Liver (tissue), 8 donors: ENCODE measurements at regions not wholly inside any gene's neighbourhood (a gene's known extent, or its start where the extent isn't known, plus 50 kb on each side); places are given as distances from the start of the nearest gene placed in this dataset.

Experiments used
- DNase-seq: peaks from one replicate; pipeline ENCODE4 v3.0.0-alpha.2; 2017; ENCODE audit warnings: low spot score
- H3K27ac ChIP-seq, 2 donors: one replicate each; pipeline ENCODE4 v1.7.0; 2013; ENCODE audit warnings: inconsistent platforms in 2 of 2, low read length in 2 of 2, control low read depth in 1 of 2, low read depth in 1 of 2, mild to moderate bottlenecking in 1 of 2
- H3K27me3 ChIP-seq, 4 donors: one replicate each; pipeline versions ENCODE4 v1.6.1 to v1.7.0; 2013; ENCODE audit warnings: low read length in 3 of 4, inconsistent platforms in 1 of 4, mild to moderate bottlenecking in 1 of 4, moderate library complexity in 1 of 4; ENCODE audit not compliant: control insufficient read depth in 4 of 4, insufficient read depth in 4 of 4
- H3K36me3 ChIP-seq, 4 donors: one replicate each; pipeline versions ENCODE4 v1.6.1 to v1.7.0; 2013; ENCODE audit warnings: low read length in 3 of 4, mild to moderate bottlenecking in 3 of 4, low read depth in 1 of 4, moderate library complexity in 1 of 4; ENCODE audit not compliant: control insufficient read depth in 4 of 4, insufficient read depth in 3 of 4
- H3K4me1 ChIP-seq, 4 donors: one replicate each; pipeline versions ENCODE4 v1.6.1 to v1.7.0; 2013; ENCODE audit warnings: low read length in 3 of 4, mild to moderate bottlenecking in 3 of 4, moderate library complexity in 1 of 4; ENCODE audit not compliant: control insufficient read depth in 4 of 4, insufficient read depth in 4 of 4
- H3K4me3 ChIP-seq, 3 donors: one replicate each; pipeline versions ENCODE4 v1.6.1 to v1.7.0; 2013; ENCODE audit warnings: low read length in 3 of 3, control low read depth in 1 of 3, low read depth in 1 of 3, mild to moderate bottlenecking in 1 of 3
- H3K9ac ChIP-seq, 2 donors: one replicate each; pipeline ENCODE4 v1.7.0; 2013; ENCODE audit warnings: low read length in 2 of 2, mild to moderate bottlenecking in 2 of 2, moderate library complexity in 2 of 2, control low read depth in 1 of 2, low read depth in 1 of 2
- H3K9me3 ChIP-seq, 4 donors: one replicate each; pipeline versions ENCODE4 v1.6.1 to v1.7.0; 2013; ENCODE audit warnings: low read length in 3 of 4; ENCODE audit not compliant: control insufficient read depth in 4 of 4
- EGR1 ChIP-seq, 2 donors: IDR thresholded peaks; 2 replicates each; pipeline ENCODE4 v1.6.1; 2016 to 2018; ENCODE audit warnings: antibody characterized with exemption in 2 of 2, low read depth in 2 of 2
- FOXA1 ChIP-seq: IDR thresholded peaks from 2 replicates; pipeline ENCODE4 v1.6.1; 2016; ENCODE audit warnings: antibody characterized with exemption
- FOXA2 ChIP-seq: IDR thresholded peaks from 2 replicates; pipeline ENCODE4 v1.6.1; 2016; ENCODE audit warnings: antibody characterized with exemption
- GABPA ChIP-seq, 2 donors: IDR thresholded peaks in 1 of 2; conservative IDR thresholded peaks in 1 of 2; 2 replicates each; pipeline ENCODE4 v1.6.1; 2016; ENCODE audit warnings: antibody characterized with exemption in 2 of 2, mild to moderate bottlenecking in 1 of 2, moderate library complexity in 1 of 2
- HNF4A ChIP-seq, 2 donors: conservative IDR thresholded peaks; 2 replicates each; pipeline ENCODE4 v1.6.1; 2016; ENCODE audit warnings: antibody characterized with exemption in 2 of 2, mild to moderate bottlenecking in 2 of 2
- HNF4G ChIP-seq: IDR thresholded peaks from 2 replicates; pipeline ENCODE4 v1.6.1; 2016; ENCODE audit warnings: antibody characterized with exemption
- JUND ChIP-seq, 2 donors: IDR thresholded peaks; 2 replicates each; pipeline ENCODE4 v1.6.1; 2016; ENCODE audit warnings: antibody characterized with exemption in 2 of 2
- NR2F2 ChIP-seq: IDR thresholded peaks from 2 replicates; pipeline ENCODE4 v1.6.1; 2016; ENCODE audit warnings: antibody characterized with exemption
- RAD21 ChIP-seq, 2 donors: IDR thresholded peaks; 2 replicates each; pipeline ENCODE4 v1.6.1; 2016; ENCODE audit warnings: antibody characterized with exemption in 2 of 2, mild to moderate bottlenecking in 2 of 2
- RXRA ChIP-seq, 2 donors: IDR thresholded peaks; 2 replicates each; pipeline ENCODE4 v1.6.1; 2017 to 2018; ENCODE audit warnings: antibody characterized with exemption in 2 of 2, mild to moderate bottlenecking in 1 of 2
- SP1 ChIP-seq: IDR thresholded peaks from 2 replicates; pipeline ENCODE4 v1.6.1; 2018; ENCODE audit warnings: antibody characterized with exemption, mild to moderate bottlenecking
- TAF1 ChIP-seq: conservative IDR thresholded peaks from 2 replicates; pipeline ENCODE4 v1.6.1; 2016; ENCODE audit warnings: antibody characterized with exemption, mild to moderate bottlenecking
- WGBS: extraction: QIAGEN DNeasy Blood & Tissue Kit; methylation state at CpG from one replicate; pipeline ENCODE4 v1.1.7; 2013; 5-methylcytosine and 5-hydroxymethylcytosine counted together
- TF ChIP-seq, protein P1 (sequence below): IDR thresholded peaks from 2 replicates; pipeline ENCODE4 v1.6.1; 2016; ENCODE audit warnings: antibody characterized with exemption
- TF ChIP-seq, protein P2 (sequence below): fragments of 150-350 bp; IDR thresholded peaks from 2 replicates; pipeline ENCODE4 v1.5.1; 2017; ENCODE audit warnings: improper control_type of control experiment, low read depth, low read length; ENCODE audit not compliant: missing input control
- TF ChIP-seq, protein P3 (sequence below): IDR thresholded peaks from 2 replicates; pipeline ENCODE4 v1.6.1; 2016; ENCODE audit warnings: antibody characterized with exemption
- TF ChIP-seq, protein P4 (sequence below): IDR thresholded peaks from 2 replicates; pipeline ENCODE4 v1.6.1; 2016; ENCODE audit warnings: antibody characterized with exemption
- TF ChIP-seq, protein P5 (sequence below): IDR thresholded peaks from 2 replicates; pipeline ENCODE4 v1.6.1; 2016; ENCODE audit warnings: antibody characterized with exemption, mild to moderate bottlenecking
- donor health status: healthy.
- donor health status: healthy.
- donor health status: healthy.
- donor health status: healthy.
- donor health status: healthy.

DNA sequence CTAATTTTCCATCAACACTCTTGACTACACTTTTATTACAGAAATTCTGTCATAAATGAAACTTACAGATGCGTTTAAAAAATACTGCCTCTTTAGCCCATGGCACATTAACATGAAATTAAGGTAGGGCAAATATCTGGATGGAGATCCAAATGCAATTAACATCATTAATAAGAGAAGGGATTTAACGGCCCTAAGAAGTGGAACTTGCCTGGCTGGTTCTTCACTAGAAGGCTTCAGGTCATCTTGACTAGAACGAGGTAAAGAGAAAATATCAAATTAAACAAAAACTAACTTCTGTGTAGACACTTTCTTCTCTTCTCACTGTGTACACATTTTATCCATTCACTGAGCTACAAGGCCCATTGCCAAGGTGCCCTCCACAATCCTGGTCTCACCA lies 1093.4 kb downstream of the EFNB2 start:
- Histone ChIP-seq H3K27ac (no peak overlapping the region), H3K4me1 (no peaks in the 10 kb centered on the region), H3K9ac (no peak overlapping the region), H3K4me3 (no peak overlapping the region), H3K9me3 (no peaks in the 10 kb centered on the region), H3K36me3 (no peaks in the 10 kb centered on the region), H3K27me3 (no peaks in the 10 kb centered on the region)
- TF ChIP-seq, protein P1, sequence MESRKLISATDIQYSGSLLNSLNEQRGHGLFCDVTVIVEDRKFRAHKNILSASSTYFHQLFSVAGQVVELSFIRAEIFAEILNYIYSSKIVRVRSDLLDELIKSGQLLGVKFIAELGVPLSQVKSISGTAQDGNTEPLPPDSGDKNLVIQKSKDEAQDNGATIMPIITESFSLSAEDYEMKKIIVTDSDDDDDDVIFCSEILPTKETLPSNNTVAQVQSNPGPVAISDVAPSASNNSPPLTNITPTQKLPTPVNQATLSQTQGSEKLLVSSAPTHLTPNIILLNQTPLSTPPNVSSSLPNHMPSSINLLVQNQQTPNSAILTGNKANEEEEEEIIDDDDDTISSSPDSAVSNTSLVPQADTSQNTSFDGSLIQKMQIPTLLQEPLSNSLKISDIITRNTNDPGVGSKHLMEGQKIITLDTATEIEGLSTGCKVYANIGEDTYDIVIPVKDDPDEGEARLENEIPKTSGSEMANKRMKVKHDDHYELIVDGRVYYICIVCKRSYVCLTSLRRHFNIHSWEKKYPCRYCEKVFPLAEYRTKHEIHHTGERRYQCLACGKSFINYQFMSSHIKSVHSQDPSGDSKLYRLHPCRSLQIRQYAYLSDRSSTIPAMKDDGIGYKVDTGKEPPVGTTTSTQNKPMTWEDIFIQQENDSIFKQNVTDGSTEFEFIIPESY = no peak
- no peak for TF ChIP-seq FOXA2
- TF ChIP-seq, protein P2, sequence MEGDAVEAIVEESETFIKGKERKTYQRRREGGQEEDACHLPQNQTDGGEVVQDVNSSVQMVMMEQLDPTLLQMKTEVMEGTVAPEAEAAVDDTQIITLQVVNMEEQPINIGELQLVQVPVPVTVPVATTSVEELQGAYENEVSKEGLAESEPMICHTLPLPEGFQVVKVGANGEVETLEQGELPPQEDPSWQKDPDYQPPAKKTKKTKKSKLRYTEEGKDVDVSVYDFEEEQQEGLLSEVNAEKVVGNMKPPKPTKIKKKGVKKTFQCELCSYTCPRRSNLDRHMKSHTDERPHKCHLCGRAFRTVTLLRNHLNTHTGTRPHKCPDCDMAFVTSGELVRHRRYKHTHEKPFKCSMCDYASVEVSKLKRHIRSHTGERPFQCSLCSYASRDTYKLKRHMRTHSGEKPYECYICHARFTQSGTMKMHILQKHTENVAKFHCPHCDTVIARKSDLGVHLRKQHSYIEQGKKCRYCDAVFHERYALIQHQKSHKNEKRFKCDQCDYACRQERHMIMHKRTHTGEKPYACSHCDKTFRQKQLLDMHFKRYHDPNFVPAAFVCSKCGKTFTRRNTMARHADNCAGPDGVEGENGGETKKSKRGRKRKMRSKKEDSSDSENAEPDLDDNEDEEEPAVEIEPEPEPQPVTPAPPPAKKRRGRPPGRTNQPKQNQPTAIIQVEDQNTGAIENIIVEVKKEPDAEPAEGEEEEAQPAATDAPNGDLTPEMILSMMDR = no peak
- TF ChIP-seq, protein P3, sequence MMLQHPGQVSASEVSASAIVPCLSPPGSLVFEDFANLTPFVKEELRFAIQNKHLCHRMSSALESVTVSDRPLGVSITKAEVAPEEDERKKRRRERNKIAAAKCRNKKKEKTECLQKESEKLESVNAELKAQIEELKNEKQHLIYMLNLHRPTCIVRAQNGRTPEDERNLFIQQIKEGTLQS = no peak
- TF ChIP-seq EGR1 (IDR thresholded peaks at IDR 0.05; ENCODE audit: low read depth in 2 of 2) = no peak
- no peak for TF ChIP-seq NR2F2
- TF ChIP-seq RXRA (IDR thresholded peaks at IDR 0.05) = no peak
- TF ChIP-seq SP1 = no peak
- no peak for TF ChIP-seq TAF1
- no peak for TF ChIP-seq GABPA (IDR thresholded peaks at IDR 0.05 in 1 of 2, conservative IDR thresholded peaks at IDR 0.05 in 1 of 2)
- no peak for TF ChIP-seq JUND (IDR thresholded peaks at IDR 0.05)
- TF ChIP-seq RAD21 (IDR thresholded peaks at IDR 0.05) = no peak
- TF ChIP-seq, protein P4, sequence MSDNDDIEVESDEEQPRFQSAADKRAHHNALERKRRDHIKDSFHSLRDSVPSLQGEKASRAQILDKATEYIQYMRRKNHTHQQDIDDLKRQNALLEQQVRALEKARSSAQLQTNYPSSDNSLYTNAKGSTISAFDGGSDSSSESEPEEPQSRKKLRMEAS = no peak
- no peak for TF ChIP-seq HNF4A (conservative IDR thresholded peaks at IDR 0.05)
- no peak for TF ChIP-seq FOXA1
- TF ChIP-seq, protein P5, sequence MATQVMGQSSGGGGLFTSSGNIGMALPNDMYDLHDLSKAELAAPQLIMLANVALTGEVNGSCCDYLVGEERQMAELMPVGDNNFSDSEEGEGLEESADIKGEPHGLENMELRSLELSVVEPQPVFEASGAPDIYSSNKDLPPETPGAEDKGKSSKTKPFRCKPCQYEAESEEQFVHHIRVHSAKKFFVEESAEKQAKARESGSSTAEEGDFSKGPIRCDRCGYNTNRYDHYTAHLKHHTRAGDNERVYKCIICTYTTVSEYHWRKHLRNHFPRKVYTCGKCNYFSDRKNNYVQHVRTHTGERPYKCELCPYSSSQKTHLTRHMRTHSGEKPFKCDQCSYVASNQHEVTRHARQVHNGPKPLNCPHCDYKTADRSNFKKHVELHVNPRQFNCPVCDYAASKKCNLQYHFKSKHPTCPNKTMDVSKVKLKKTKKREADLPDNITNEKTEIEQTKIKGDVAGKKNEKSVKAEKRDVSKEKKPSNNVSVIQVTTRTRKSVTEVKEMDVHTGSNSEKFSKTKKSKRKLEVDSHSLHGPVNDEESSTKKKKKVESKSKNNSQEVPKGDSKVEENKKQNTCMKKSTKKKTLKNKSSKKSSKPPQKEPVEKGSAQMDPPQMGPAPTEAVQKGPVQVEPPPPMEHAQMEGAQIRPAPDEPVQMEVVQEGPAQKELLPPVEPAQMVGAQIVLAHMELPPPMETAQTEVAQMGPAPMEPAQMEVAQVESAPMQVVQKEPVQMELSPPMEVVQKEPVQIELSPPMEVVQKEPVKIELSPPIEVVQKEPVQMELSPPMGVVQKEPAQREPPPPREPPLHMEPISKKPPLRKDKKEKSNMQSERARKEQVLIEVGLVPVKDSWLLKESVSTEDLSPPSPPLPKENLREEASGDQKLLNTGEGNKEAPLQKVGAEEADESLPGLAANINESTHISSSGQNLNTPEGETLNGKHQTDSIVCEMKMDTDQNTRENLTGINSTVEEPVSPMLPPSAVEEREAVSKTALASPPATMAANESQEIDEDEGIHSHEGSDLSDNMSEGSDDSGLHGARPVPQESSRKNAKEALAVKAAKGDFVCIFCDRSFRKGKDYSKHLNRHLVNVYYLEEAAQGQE = no peak
- TF ChIP-seq HNF4G = no peak
- 77% methylated on average over 3 of the region's 3 CpGs for WGBS
- DNase-seq = no peak
